ENCODE measurements at regions not wholly inside any gene's neighbourhood (a gene's known extent, or its start where the extent isn't known, plus 50 kb on each side); places are given as distances from the start of the nearest gene placed in this dataset.
A peak's percentile ranks its signal among the peaks of the same experiment; 100 is the strongest.
"Not testable (repeated sequence)": the region's sequence is repeated elsewhere in the genome, so short reads cannot be mapped to it uniquely, and the experiment has no call there.

DNA sequence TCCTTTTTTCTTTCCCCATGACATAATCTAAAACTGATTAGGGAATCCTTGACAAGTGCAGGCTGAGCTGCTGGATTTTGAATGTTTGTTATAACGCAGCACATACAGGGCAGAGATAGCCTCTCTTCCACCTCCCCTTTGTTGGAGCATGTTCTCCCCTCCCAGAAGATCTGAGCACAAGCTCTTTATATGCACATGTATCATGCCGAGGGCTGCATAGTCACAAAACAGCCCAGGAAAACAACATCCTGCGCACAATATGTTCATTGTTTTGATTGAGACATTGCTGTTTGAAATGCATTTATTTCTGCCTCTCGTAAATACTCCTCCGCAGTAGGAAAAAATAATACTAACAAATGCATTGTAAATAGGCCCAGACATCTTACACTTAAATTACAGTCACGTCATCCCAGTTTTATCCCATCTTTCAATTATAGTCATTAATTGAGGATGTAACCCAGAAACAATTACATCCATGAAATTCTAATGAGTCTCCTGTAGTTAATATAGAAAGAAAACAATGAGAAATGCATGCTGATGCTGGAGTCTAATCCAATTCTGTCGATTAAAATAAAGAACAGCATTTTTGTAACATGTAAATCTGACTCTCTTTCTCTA lies 401.8 kb downstream of the BTG1 start:
- no peak for DNase-seq (ENCODE audit: extremely low read depth, low read depth)
- no peak overlapping the region for H3K4me3 ChIP-seq (replicated peaks; ENCODE audit: low read depth, low read length)
- no peak for TF ChIP-seq CTCF (IDR thresholded peaks at IDR 0.05; ENCODE audit: low read depth, low read length, missing control alignments)

GRCh38 chr12:91743280-91743679 lies 402.4 kb downstream of the BTG1 start:
- H3K4me3 ChIP-seq (replicated peaks; ENCODE audit: low read depth, low read length), result no peak overlapping the region
- no peak for TF ChIP-seq CTCF (IDR thresholded peaks at IDR 0.05; ENCODE audit: low read depth, low read length, missing control alignments)
- DNase-seq (ENCODE audit: extremely low read depth, low read depth), result no peak

DNA sequence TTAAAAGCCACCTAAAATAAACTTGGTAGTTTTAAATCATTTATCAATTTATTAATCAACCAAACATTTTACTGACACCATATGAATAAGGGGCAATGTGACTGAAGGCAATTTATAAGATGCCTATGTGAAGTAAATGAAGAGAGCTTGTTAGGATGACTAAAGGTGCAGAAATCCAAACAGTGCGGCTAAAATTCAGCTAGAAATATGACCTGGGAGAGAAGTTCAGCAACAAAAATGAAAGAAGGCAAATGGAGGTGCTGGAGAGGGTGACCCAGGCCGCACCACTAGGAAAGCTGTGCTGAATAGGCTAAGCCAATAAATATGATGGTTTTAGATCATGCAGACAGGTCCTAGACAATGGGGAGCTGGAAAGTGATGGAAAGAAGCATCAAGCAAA lies 403.7 kb downstream of the BTG1 start:
- no peak for TF ChIP-seq CTCF (IDR thresholded peaks at IDR 0.05; ENCODE audit: low read depth, low read length, missing control alignments)
- DNase-seq (ENCODE audit: extremely low read depth, low read depth), result no peak
- no peak overlapping the region for H3K4me3 ChIP-seq (replicated peaks; ENCODE audit: low read depth, low read length)

DNA sequence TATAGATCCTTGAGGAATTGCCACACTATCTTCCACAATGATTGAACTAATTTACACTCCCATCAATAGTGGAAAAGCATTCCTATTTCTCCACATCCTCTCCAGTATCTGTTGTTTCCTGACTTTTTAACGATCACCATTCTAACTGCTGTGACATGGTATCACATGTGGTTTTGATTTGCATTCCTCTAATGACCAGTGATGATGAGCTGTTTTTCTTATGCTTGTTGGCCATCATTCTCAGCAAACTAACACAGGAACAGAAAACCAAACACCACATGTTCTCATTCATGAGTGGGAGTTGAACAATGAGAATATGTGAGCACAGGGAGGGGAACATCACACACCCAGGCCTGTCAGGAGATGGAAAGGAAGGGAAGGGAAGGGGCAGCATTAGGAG lies 411.8 kb downstream of the BTG1 start:
- peak; percentile 46 for DNase-seq (ENCODE audit: extremely low read depth, low read depth)
- H3K4me3 ChIP-seq (replicated peaks; ENCODE audit: low read depth, low read length), result not testable (repeated sequence)

- H3K4me3 ChIP-seq (replicated peaks; ENCODE audit: low read depth, low read length), result no peak overlapping the region
- TF ChIP-seq CTCF (IDR thresholded peaks at IDR 0.05; ENCODE audit: low read depth, low read length, missing control alignments), result no peak
- peak; percentile 1 for DNase-seq (ENCODE audit: extremely low read depth, low read depth)
Measured at GRCh38 chr12:91732086-91732485, 413.6 kb downstream of the BTG1 start.

DNA sequence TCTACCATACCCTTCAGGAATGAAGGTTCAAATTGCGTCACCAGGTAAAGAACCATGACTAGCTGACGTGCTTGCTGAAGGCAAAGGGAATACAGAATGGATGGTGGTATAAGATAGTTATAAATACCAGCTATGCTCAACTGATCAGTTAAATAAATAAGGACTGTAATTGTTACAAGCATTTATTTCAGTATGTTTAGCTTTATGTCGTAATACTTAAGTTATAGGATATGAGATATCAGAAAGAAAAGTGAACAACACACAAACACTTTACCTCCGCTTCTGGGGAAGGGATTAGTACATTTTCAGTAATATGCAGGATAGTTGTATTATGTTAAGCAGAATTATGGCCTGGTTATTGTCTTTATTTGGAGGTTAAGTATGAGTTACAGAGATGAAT lies 416.1 kb downstream of the BTG1 start:
- no peak overlapping the region for H3K4me3 ChIP-seq (replicated peaks; ENCODE audit: low read depth, low read length)
- no peak for DNase-seq (ENCODE audit: extremely low read depth, low read depth)
- TF ChIP-seq CTCF (IDR thresholded peaks at IDR 0.05; ENCODE audit: low read depth, low read length, missing control alignments), result no peak

GRCh38 chr12:91723191-91723590 lies 422.5 kb downstream of the BTG1 start:
- DNase-seq (ENCODE audit: extremely low read depth, low read depth), result no peak
- no peak for TF ChIP-seq CTCF (IDR thresholded peaks at IDR 0.05; ENCODE audit: low read depth, low read length, missing control alignments)
- H3K4me3 ChIP-seq (replicated peaks; ENCODE audit: low read depth, low read length), result no peak overlapping the region

Data from HFF-Myc (cell line).